ENCODE measurements at regions not wholly inside any gene's neighbourhood (a gene's known extent, or its start where the extent isn't known, plus 50 kb on each side); places are given as distances from the start of the nearest gene placed in this dataset.

- TF ChIP-seq, protein P1, sequence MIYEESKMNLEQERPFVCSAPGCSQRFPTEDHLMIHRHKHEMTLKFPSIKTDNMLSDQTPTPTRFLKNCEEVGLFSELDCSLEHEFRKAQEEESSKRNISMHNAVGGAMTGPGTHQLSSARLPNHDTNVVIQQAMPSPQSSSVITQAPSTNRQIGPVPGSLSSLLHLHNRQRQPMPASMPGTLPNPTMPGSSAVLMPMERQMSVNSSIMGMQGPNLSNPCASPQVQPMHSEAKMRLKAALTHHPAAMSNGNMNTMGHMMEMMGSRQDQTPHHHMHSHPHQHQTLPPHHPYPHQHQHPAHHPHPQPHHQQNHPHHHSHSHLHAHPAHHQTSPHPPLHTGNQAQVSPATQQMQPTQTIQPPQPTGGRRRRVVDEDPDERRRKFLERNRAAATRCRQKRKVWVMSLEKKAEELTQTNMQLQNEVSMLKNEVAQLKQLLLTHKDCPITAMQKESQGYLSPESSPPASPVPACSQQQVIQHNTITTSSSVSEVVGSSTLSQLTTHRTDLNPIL (CRISPR knock-in tag; IDR thresholded peaks at IDR 0.05; ENCODE audit: low read depth), result no peak
- TF ChIP-seq ESRRG (CRISPR knock-in tag; IDR thresholded peaks at IDR 0.05) (no peak), OSR1 (CRISPR knock-in tag; IDR thresholded peaks at IDR 0.05) (no peak), BACH2 (CRISPR knock-in tag; IDR thresholded peaks at IDR 0.05; ENCODE audit: borderline replicate concordance) (no peak)
- TF ChIP-seq, protein P2, sequence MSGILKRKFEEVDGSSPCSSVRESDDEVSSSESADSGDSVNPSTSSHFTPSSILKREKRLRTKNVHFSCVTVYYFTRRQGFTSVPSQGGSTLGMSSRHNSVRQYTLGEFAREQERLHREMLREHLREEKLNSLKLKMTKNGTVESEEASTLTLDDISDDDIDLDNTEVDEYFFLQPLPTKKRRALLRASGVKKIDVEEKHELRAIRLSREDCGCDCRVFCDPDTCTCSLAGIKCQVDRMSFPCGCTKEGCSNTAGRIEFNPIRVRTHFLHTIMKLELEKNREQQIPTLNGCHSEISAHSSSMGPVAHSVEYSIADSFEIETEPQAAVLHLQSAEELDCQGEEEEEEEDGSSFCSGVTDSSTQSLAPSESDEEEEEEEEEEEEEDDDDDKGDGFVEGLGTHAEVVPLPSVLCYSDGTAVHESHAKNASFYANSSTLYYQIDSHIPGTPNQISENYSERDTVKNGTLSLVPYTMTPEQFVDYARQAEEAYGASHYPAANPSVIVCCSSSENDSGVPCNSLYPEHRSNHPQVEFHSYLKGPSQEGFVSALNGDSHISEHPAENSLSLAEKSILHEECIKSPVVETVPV (CRISPR knock-in tag; IDR thresholded peaks at IDR 0.05), result no peak
Observed at GRCh38 chr20:7361931-7362330, 578.3 kb downstream of the HAO1 start (continued).

DNA sequence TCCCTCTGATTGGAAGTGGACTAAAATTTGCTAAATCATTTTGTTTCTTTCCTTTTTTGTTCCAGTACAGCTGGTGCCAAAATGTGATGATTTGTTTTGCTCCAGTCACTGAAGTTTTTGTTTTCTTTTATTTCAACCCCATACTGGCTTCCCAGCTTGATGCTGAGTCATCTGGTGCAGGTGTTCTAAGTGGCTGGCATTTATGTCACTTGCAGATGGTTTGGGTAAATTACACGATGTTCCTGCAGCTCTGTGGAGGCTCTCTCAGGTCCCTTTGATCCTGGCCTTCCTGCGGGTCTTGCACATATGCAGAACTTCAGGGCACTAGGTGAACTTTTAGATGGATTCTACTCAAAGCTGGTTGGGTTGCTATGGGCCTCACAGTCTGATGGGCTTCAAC is 577.7 kb downstream of the HAO1 start:
- no peak for ATAC-seq
- TF ChIP-seq, protein P2 (CRISPR knock-in tag; IDR thresholded peaks at IDR 0.05), result no peak
- no peak for TF ChIP-seq ZNF565 (CRISPR knock-in tag; conservative IDR thresholded peaks at IDR 0.05; ENCODE audit: low read depth)
- TF ChIP-seq ZC3H10 (CRISPR knock-in tag; IDR thresholded peaks at IDR 0.05), result no peak
- TF ChIP-seq BACH2 (CRISPR knock-in tag; IDR thresholded peaks at IDR 0.05; ENCODE audit: borderline replicate concordance), result no peak
- no peak for TF ChIP-seq SNAI2 (CRISPR knock-in tag; IDR thresholded peaks at IDR 0.05)
- TF ChIP-seq PPARA (CRISPR knock-in tag; IDR thresholded peaks at IDR 0.05; ENCODE audit: borderline replicate concordance), result no peak
- TF ChIP-seq, protein P3, sequence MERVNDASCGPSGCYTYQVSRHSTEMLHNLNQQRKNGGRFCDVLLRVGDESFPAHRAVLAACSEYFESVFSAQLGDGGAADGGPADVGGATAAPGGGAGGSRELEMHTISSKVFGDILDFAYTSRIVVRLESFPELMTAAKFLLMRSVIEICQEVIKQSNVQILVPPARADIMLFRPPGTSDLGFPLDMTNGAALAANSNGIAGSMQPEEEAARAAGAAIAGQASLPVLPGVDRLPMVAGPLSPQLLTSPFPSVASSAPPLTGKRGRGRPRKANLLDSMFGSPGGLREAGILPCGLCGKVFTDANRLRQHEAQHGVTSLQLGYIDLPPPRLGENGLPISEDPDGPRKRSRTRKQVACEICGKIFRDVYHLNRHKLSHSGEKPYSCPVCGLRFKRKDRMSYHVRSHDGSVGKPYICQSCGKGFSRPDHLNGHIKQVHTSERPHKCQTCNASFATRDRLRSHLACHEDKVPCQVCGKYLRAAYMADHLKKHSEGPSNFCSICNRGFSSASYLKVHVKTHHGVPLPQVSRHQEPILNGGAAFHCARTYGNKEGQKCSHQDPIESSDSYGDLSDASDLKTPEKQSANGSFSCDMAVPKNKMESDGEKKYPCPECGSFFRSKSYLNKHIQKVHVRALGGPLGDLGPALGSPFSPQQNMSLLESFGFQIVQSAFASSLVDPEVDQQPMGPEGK (CRISPR knock-in tag; IDR thresholded peaks at IDR 0.05; ENCODE audit: borderline replicate concordance), result no peak
- TF ChIP-seq ZFP30 (CRISPR knock-in tag; IDR thresholded peaks at IDR 0.05), result no peak

DNA sequence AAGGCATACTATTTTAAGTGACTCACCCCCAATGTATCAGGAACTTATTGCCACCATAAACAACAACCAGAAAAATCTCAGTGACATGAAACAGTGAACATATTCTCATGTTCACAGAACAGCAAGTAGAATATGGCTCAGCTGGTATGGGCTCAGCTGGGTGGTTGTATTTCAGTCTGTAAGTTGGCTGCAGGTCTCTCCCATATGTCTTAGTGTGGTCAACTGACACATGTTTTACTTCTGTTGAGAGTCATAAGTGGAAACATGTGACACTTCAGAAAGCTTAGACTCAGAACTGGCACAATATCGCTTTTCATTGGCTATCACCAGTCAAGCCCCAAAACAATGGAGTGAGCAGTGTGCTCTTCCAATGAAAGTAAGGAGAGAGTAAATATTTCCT is 574.1 kb downstream of the HAO1 start:
- ATAC-seq, result no peak
- TF ChIP-seq ZFP3 (CRISPR knock-in tag; IDR thresholded peaks at IDR 0.05) (no peak), PPARA (CRISPR knock-in tag; IDR thresholded peaks at IDR 0.05; ENCODE audit: borderline replicate concordance) (no peak), ESRRG (CRISPR knock-in tag; IDR thresholded peaks at IDR 0.05) (no peak), ARNTL (CRISPR knock-in tag; IDR thresholded peaks at IDR 0.05; ENCODE audit: borderline replicate concordance, low read depth) (no peak), RARB (CRISPR knock-in tag; IDR thresholded peaks at IDR 0.05) (no peak), TOX (CRISPR knock-in tag; IDR thresholded peaks at IDR 0.05; ENCODE audit: borderline replicate concordance) (no peak), ZNF70 (CRISPR knock-in tag; IDR thresholded peaks at IDR 0.05) (no peak), CSDC2 (CRISPR knock-in tag; IDR thresholded peaks at IDR 0.05) (no peak), ISL1 (CRISPR knock-in tag; IDR thresholded peaks at IDR 0.05) (no peak), POU6F1 (CRISPR knock-in tag; IDR thresholded peaks at IDR 0.05; ENCODE audit: borderline replicate concordance, low read depth) (no peak), ZNF8 (CRISPR knock-in tag; IDR thresholded peaks at IDR 0.05) (no peak), BACH2 (CRISPR knock-in tag; IDR thresholded peaks at IDR 0.05; ENCODE audit: borderline replicate concordance) (no peak), GLIS3 (CRISPR knock-in tag; IDR thresholded peaks at IDR 0.05) (no peak)
- TF ChIP-seq, protein P4, sequence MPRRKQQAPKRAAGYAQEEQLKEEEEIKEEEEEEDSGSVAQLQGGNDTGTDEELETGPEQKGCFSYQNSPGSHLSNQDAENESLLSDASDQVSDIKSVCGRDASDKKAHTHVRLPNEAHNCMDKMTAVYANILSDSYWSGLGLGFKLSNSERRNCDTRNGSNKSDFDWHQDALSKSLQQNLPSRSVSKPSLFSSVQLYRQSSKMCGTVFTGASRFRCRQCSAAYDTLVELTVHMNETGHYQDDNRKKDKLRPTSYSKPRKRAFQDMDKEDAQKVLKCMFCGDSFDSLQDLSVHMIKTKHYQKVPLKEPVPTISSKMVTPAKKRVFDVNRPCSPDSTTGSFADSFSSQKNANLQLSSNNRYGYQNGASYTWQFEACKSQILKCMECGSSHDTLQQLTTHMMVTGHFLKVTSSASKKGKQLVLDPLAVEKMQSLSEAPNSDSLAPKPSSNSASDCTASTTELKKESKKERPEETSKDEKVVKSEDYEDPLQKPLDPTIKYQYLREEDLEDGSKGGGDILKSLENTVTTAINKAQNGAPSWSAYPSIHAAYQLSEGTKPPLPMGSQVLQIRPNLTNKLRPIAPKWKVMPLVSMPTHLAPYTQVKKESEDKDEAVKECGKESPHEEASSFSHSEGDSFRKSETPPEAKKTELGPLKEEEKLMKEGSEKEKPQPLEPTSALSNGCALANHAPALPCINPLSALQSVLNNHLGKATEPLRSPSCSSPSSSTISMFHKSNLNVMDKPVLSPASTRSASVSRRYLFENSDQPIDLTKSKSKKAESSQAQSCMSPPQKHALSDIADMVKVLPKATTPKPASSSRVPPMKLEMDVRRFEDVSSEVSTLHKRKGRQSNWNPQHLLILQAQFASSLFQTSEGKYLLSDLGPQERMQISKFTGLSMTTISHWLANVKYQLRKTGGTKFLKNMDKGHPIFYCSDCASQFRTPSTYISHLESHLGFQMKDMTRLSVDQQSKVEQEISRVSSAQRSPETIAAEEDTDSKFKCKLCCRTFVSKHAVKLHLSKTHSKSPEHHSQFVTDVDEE (CRISPR knock-in tag; IDR thresholded peaks at IDR 0.05), result no peak

Data from SK-N-SH treated with all-trans-retinoic acid at 6 μM for 48 hours (cell line).